MCF 10A (cell line): ENCODE measurements at regions not wholly inside any gene's neighbourhood (a gene's known extent, or its start where the extent isn't known, plus 50 kb on each side); places are given as distances from the start of the nearest gene placed in this dataset.

ENCODE experiments used
- BruUV-seq: library from RNA; stranded (reverse); fragments of 400-500 nt; replicated peaks from 2 replicates; lab custom pipeline; 2021; lab: Mats Ljungman, UMichigan
- CTCF ChIA-PET: fragments of 300-600 bp; sonication (Branson Sonifier 250); formaldehyde crosslinking; extraction: SDS; loops from one replicate; lab custom pipeline; 2021; ENCODE audit warnings: antibody characterized with exemption, inconsistent platforms; lab: Yijun Ruan, JAX
- POLR2A ChIA-PET: fragments of 300-600, 350-650 bp; sonication (Branson Sonifier 250); formaldehyde crosslinking; extraction: SDS; loops from one replicate; lab custom pipeline; 2020; ENCODE audit warnings: antibody characterized with exemption, inconsistent platforms; lab: Yijun Ruan, JAX
- DNase-seq: peaks from one replicate; pipeline ENCODE4 v3.0.0-alpha.2; 2018; ENCODE audit not compliant: unreplicated experiment
- H3K27ac Mint-ChIP-seq: one replicate; pipeline ENCODE4 v1.8.0; 2022; ENCODE audit warnings: mild to moderate bottlenecking, low read depth, mixed read lengths; ENCODE audit not compliant: unreplicated experiment
- H3K27me3 Mint-ChIP-seq: one replicate; pipeline ENCODE4 v1.8.0; 2022; ENCODE audit warnings: mixed read lengths; ENCODE audit not compliant: insufficient read depth, unreplicated experiment
- H3K36me3 Mint-ChIP-seq: one replicate; pipeline ENCODE4 v1.8.0; 2022; ENCODE audit warnings: mild to moderate bottlenecking, moderate library complexity, mixed read lengths; ENCODE audit not compliant: insufficient read depth, unreplicated experiment
- H3K4me1 Mint-ChIP-seq: one replicate; pipeline ENCODE4 v1.8.0; 2022; ENCODE audit warnings: mixed read lengths; ENCODE audit not compliant: insufficient read depth, unreplicated experiment
- H3K4me3 Mint-ChIP-seq: one replicate; pipeline ENCODE4 v1.8.0; 2022; ENCODE audit warnings: mild to moderate bottlenecking, moderate library complexity, mixed read lengths; ENCODE audit not compliant: unreplicated experiment
- H3K9me3 Mint-ChIP-seq: one replicate; pipeline ENCODE4 v1.8.0; 2022; ENCODE audit warnings: mixed read lengths; ENCODE audit not compliant: unreplicated experiment
- CTCF ChIP-seq: fragments of 200-600 bp; IDR thresholded peaks from one replicate; pipeline ENCODE4 v1.8.0; 2022; ENCODE audit warnings: antibody characterized with exemption, mild to moderate bottlenecking; ENCODE audit not compliant: unreplicated experiment
- intact Hi-C: fragments of 100-400 bp; cut with micrococcal nuclease; formaldehyde crosslinking; loops from 2 replicates; pipeline ENCODE4 v1.14.1; 2022

GRCh38 chr2:118738524-118739308 lies 108.7 kb downstream of the EN1 start:
- Mint-ChIP-seq H3K27ac (peak overlapping the region; percentile 39), H3K4me3 (no peak overlapping the region), H3K9me3 (no peaks in the 10 kb centered on the region), H3K4me1 (peaks cover 16% of the 10 kb centered on the region), H3K27me3 (no peaks in the 10 kb centered on the region), H3K36me3 (no peaks in the 10 kb centered on the region)
- ChIA-PET POLR2A (interaction anchor here (1.0 to 1.2 kb wide), 3 partner anchors 9 to 42 kb away, joined by 3 to 7 read pairs (median 3); no protein-coding TSS in a partner anchor), CTCF (interaction anchor here (0.8 to 1.4 kb wide), 2 partner anchors 116 to 125 kb away, joined by 3 to 4 read pairs; no protein-coding TSS in a partner anchor)
- DNase-seq: peak; percentile 97
- BruUV-seq: no TSS peak
- intact Hi-C loops: loop anchor here (10.0 kb wide), 1 partner anchor 354 kb away; no protein-coding TSS in a partner anchor
- TF ChIP-seq CTCF: no peak

GRCh38 chr2:118738106-118738505 lies 109.3 kb downstream of the EN1 start:
- intact Hi-C loops: loop anchor here (10.0 kb wide), 1 partner anchor 353 kb away; no protein-coding TSS in a partner anchor
- no TSS peak for BruUV-seq
- Mint-ChIP-seq H3K27ac (no peak overlapping the region), H3K36me3 (no peaks in the 10 kb centered on the region), H3K4me1 (peaks cover 16% of the 10 kb centered on the region), H3K27me3 (no peaks in the 10 kb centered on the region), H3K4me3 (no peak overlapping the region), H3K9me3 (no peaks in the 10 kb centered on the region)
- no peak for TF ChIP-seq CTCF
- POLR2A ChIA-PET: interaction anchor here (0.6 to 1.2 kb wide), 4 partner anchors 9 to 41 kb away, joined by 3 to 7 read pairs (median 3); no protein-coding TSS in a partner anchor
- DNase-seq: no peak
- CTCF ChIA-PET: interaction anchor here (0.8 to 1.4 kb wide), 2 partner anchors 126 to 157 kb away, joined by 3 to 4 read pairs; no protein-coding TSS in a partner anchor

GRCh38 chr2:118737684-118738083 lies 109.8 kb downstream of the EN1 start:
- POLR2A ChIA-PET: interaction anchor here (0.6 kb wide), 1 partner anchor 12 kb away, joined by 3 read pairs; no protein-coding TSS in a partner anchor

More at GRCh38 chr2:118737684-118738083, 109.8 kb downstream of the EN1 start:
- H3K27ac Mint-ChIP-seq: no peak overlapping the region
- H3K36me3 Mint-ChIP-seq: no peaks in the 10 kb centered on the region
- no TSS peak for BruUV-seq
- H3K9me3 Mint-ChIP-seq: no peaks in the 10 kb centered on the region
- CTCF ChIA-PET: interaction anchor here (0.8 to 1.4 kb wide), 2 partner anchors 126 to 156 kb away, joined by 3 to 4 read pairs; no protein-coding TSS in a partner anchor
- no peak for TF ChIP-seq CTCF
- DNase-seq: no peak
- no peak overlapping the region for H3K4me3 Mint-ChIP-seq
- no peaks in the 10 kb centered on the region for H3K27me3 Mint-ChIP-seq
- intact Hi-C loops: loop anchor here (10.0 kb wide), 1 partner anchor 353 kb away; no protein-coding TSS in a partner anchor
- H3K4me1 Mint-ChIP-seq: peaks cover 16% of the 10 kb centered on the region
